GM18909 (cell line): ENCODE measurements at regions not wholly inside any gene's neighbourhood (a gene's known extent, or its start where the extent isn't known, plus 50 kb on each side); places are given as distances from the start of the nearest gene placed in this dataset.
"Not testable (repeated sequence)": the region's sequence is repeated elsewhere in the genome, so short reads cannot be mapped to it uniquely, and the experiment has no call there.

Source experiments
- ATAC-seq: cut with Tn5 transposase; IDR thresholded peaks from one replicate; pipeline ENCODE4 v1.9.1; 2021; ENCODE audit warnings: mild to moderate bottlenecking; ENCODE audit not compliant: unreplicated experiment, poor library complexity

DNA sequence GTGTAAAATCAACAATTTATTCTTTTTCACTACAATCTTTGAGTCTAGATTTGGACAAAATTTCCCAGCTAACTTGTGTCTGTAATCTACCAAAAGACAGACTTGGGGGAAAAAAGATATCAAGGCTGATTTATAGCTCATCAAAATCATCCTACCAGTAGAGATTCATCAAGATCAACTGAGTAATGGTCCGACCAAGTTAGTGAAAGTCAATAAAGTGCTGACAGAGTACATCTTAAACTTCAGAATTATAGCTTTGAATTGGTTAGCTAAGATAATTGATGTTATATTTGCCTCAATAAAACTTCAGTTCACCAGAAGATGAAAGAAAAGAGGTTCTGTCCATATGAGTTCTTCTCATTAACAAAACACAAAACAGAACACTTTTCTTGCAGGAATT, 207.1 kb upstream of the KYNU start:
- ATAC-seq = no peak

GRCh38 chr2:142668420-142668819, 209.0 kb upstream of the KYNU start:
- ATAC-seq = no peak

DNA sequence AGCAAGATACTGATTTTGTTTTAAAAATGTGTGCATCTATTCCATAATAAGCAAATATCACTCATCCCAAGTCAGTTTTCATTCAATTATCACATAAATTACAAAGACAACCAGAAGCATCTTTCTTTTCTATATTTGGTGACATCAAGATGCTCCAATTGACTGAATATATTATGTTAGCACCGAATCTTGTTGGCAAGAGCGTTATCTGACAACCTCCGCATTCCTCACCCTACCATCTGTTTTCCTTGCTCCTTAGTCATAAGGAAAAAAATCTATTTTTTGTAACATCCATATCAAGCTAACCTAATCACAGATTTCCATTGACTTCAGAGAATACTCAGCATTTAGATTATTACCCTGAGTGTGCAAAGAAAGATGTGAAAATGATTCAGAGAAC, 212.2 kb upstream of the KYNU start:
- no peak for ATAC-seq

GRCh38 chr2:142650601-142651000, 226.9 kb upstream of the KYNU start:
- no peak for ATAC-seq

DNA sequence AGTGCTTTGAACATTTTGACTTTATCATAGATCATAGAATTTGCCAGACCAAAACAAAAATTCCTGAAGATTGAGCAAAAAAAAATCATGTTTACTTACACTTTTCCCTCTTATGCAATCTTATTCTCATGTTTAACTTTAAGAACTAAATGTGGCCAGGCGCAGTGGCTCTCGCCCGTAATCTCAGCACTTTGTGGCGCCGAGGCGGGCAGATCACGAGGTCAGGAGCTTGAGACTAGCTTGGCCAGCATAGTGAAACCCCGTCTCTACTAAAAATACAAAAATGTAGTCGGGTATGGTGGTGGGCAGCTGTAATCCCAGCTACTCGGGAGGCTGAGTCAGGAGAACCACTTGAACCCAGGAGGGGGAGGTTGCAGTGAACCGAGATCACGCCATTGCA, 227.9 kb upstream of the KYNU start:
- ATAC-seq = no peak

- ATAC-seq = no peak
Observed at GRCh38 chr2:142642650-142643049, 234.8 kb upstream of the KYNU start.

- ATAC-seq = no peak
Observed at GRCh38 chr2:142629193-142629592, 248.3 kb upstream of the KYNU start.

DNA sequence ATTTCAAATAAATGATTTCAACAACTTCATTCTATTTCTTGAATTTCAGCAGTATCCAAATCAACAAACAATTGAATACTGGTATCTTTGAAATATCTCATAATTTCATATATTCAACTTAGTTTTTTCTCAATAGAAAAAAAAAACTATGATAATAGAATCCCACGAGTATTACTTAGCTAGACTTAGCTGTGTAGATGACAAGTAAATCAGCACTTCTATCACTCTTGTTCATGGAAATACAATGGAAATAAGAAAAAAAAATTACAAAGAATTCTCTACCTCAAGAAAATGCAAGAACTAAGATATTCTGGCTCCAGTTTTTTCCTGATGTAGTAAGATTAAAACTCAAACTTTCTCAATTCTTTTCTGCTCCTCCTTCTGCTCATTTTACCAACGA, 256.2 kb upstream of the KYNU start:
- no peak for ATAC-seq

GRCh38 chr2:142617461-142617860, 260.0 kb upstream of the KYNU start:
- ATAC-seq = no peak

- ATAC-seq = no peak
Observed at GRCh38 chr2:142615876-142616275, 261.6 kb upstream of the KYNU start.

- ATAC-seq = not testable (repeated sequence)
Observed at GRCh38 chr2:142613193-142613592, 264.3 kb upstream of the KYNU start.

DNA sequence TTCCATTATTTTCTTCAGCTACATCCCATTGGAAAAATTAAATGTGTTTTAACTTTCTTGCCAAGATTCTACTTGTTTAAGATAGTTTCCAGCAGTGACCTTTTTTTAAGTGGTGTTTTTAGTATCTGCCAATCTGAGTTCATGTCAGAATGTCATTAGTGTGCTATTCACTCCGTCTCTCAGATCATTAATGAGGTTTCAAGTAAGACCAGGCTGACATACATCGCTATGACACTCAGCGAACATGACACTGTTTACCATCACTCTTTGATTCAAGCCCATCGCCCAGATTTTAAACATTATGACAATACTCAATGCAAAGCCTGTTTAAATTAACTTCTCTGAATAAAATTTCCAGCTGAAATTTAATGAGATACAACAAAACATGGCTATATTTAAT, 272.0 kb upstream of the KYNU start:
- ATAC-seq = no peak

GRCh38 chr2:142603759-142604158, 273.7 kb upstream of the KYNU start:
- ATAC-seq = no peak

GRCh38 chr2:142602418-142602989, 275.0 kb upstream of the KYNU start:
- no peak for ATAC-seq

DNA sequence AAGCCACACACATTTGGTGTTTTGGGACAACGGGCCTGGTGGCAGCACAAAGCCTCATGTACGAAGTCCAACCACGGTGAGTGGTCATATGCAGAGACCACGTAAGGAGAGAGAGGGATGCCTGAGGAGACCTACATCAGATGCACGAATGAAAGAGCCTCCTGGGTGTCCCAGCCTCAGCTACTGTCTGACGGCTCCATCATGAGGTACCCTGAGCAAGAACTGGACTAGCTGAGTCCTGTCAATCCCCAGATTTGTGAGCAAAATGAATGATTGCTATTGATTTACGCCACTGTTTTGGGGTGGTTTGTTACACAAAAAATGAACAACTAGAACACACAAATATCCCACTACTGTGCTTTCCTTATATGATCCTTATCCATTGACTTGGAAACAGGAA, 275.7 kb upstream of the KYNU start:
- ATAC-seq = no peak

DNA sequence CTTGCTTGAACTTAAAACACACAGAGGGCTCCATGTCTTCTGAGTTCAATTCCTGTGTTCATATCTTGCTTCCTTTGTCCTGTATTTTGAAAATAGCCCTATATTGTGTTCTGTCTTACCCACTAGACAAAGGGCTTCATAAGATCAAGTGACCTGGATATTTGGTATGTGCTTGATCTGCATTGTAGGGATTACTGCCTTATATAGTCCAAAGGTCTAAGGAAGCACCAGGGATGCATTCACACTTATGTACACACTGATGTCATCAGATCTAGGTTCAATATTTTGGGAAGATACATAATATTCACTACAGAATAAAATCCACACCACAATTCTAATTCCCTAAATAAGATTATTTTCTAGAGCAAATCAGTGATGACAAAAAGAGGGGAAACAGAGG, 278.0 kb upstream of the KYNU start:
- no peak for ATAC-seq

DNA sequence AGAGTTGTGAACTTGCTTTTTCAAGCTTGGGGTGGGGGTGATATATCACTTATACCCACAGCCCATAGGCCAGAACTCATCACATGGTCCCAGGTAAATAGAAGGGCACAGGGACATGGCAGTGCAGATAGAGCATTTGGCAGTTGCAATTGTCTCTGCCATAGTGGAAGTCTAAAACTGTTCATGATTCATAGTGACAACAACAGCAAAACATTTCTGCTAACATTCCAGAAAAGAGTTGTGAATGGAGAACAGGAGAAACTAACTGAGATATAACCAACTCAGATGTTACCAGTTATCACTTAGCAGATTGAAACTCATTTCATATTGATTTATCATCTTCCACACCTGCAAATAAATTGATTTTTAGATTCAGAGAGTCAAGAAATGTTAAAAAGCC, 278.6 kb upstream of the KYNU start:
- ATAC-seq = no peak

DNA sequence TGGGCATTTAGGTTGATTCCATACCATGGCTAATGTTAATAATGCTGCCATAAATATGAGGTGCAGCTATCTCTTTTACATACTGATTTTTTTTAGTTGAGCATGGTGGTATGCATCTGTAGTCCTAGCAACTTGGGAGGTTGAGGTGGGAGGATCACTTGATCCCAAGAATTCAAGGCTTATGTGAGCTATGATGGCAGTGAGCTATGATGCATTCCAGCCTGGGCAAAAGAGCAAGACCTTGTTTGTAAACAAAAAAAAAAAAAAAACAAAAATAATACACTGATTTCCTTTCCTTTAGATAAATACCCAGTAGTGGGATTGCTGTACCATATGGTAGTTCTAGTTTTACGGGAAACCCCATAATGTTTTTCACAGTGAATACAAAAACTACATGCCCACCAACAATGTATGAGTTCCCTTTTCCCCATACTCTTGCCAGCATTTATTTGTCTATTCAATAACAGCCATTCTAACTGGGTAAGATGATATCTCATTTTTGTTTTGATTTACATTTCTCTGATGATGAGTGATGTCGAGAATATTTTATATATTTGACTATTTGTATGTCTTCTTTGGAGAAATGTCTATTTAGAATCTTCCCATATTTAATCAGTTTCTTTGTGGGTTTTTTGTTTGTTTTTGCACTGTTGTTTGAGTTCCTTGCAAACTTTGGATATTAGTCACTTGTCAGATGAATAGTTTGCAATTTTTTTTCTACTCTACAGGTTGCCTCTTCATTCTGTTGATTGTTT, 281.0 kb upstream of the KYNU start:
- no peak for ATAC-seq

GRCh38 chr2:142594935-142595334, 282.5 kb upstream of the KYNU start:
- ATAC-seq = no peak

GRCh38 chr2:142592171-142592570, 285.3 kb upstream of the KYNU start:
- ATAC-seq = no peak

DNA sequence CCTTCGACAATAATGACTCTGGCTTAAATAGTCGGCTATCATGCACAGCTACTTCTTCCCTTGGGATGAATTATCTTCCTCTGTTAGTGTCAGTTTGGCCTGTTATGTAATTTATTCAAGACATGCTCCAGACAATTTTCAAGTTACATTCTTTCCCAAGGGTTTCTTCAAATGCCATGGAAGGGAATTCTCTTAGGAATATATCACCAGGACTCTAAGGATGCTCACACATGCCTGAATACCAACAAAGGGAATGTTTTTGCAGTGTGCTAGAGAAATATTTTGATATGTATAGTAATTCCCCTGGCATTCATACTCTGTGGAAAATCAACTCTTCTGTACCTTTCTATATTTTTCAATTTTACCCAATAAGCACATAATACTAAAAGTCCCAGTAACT, 286.0 kb upstream of the KYNU start:
- ATAC-seq = no peak

GRCh38 chr2:142588269-142588668, 289.2 kb upstream of the KYNU start:
- ATAC-seq = no peak
